ENCODE measurements at regions not wholly inside any gene's neighbourhood (a gene's known extent, or its start where the extent isn't known, plus 50 kb on each side); places are given as distances from the start of the nearest gene placed in this dataset.

DNA sequence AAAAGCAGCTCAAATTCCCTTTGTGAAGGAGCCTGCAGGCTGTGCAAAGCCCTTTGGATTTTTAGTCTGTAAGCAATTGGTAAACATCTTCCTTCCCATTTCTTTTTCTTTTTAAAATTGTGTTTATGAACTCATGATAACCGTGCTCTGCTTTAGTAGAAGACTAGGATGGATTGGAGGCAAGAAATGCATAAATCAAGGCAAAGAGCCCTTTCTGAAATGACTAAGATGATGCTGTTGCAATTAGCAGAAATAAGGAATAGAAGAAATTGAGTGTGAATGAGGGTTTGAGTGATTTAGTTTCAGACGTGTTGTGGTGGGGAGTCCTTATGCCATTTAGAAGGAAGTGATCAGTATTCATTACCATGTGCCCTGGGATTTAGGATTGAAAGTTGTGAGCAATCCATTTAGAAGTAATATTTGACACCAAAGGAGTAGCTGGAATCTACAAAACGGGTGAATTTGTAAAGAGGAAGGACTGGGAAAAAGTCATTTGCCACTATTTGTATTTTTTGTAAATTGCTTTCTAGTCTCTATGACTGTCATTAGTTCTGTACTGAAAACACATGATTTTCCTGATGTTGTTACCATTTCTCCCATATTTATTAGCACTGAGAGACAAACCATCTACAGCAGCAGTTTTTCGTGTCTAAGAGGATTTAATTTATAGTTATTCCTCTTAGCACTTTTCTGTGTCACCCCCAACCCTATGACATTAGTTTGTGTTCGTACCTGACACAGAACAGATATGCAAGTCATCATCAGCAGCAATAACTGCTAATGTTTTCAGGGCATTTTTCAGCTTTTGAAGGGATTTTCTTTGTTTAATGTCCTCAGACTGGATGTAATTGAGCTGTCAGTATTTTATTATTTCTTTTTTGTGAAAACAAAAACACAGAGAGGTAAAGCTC is 265.0 kb downstream of the UTRN start:
- Histone ChIP-seq H3K4me3 (ENCODE audit: low read length in 2 of 2) (no peak overlapping the region), H3K4me1 (ENCODE audit: control insufficient read depth in 2 of 2, insufficient read depth in 2 of 2, low read length in 2 of 2) (no peaks in the 10 kb centered on the region), H3K36me3 (ENCODE audit: control insufficient read depth in 2 of 2, insufficient read depth in 2 of 2, low read length in 1 of 2) (peaks cover 3 to 39% of the 10 kb centered on the region in 2 donors), H3K27ac (ENCODE audit: low read depth in 1 of 2, low read length in 1 of 2) (no peak overlapping the region), H3K27me3 (ENCODE audit: control insufficient read depth in 2 of 2, insufficient read depth in 1 of 2, low read length in 1 of 2) (no peaks in the 10 kb centered on the region), H3K9me3 (ENCODE audit: control insufficient read depth in 2 of 2, insufficient read depth in 1 of 2, low read length in 1 of 2) (no peaks in the 10 kb centered on the region)
- WGBS = 98% methylated on average over 5 of the region's 5 CpGs
- DNase-seq (ENCODE audit: low read depth in 6 of 9, low spot score in 9 of 9) = no peak

DNA sequence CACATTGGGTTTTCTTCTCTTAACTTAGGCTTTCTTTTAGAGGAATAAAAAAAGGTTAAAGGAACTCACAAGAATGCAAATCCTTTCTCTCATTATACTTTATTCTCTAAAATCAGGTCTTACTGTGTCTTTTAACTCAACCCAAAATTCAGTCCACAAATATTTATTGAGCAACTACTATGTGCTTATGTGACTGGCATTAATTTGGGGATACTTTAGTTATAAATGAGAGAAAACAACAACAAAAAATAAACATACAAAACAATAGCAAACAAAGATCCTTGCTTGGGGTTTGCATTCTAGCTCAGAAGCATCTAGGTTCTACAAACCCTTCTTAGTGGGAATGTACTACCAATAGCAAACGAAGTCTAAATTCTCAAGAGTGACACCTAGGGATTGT is 266.2 kb downstream of the UTRN start:
- no peak overlapping the region for H3K27ac ChIP-seq (ENCODE audit: low read depth in 1 of 2, low read length in 1 of 2)
- H3K9me3 ChIP-seq (ENCODE audit: control insufficient read depth in 2 of 2, insufficient read depth in 1 of 2, low read length in 1 of 2) = no peaks in the 10 kb centered on the region
- H3K4me1 ChIP-seq (ENCODE audit: control insufficient read depth in 2 of 2, insufficient read depth in 2 of 2, low read length in 2 of 2) = no peaks in the 10 kb centered on the region
- peaks cover 3 to 37% of the 10 kb centered on the region in 2 donors for H3K36me3 ChIP-seq (ENCODE audit: control insufficient read depth in 2 of 2, insufficient read depth in 2 of 2, low read length in 1 of 2)
- no peak overlapping the region for H3K4me3 ChIP-seq (ENCODE audit: low read length in 2 of 2)
- no peak for DNase-seq (ENCODE audit: low read depth in 6 of 9, low spot score in 9 of 9)
- 97% methylated on average over 1 of the region's 1 CpG for WGBS
- no peaks in the 10 kb centered on the region for H3K27me3 ChIP-seq (ENCODE audit: control insufficient read depth in 2 of 2, insufficient read depth in 1 of 2, low read length in 1 of 2)

DNA sequence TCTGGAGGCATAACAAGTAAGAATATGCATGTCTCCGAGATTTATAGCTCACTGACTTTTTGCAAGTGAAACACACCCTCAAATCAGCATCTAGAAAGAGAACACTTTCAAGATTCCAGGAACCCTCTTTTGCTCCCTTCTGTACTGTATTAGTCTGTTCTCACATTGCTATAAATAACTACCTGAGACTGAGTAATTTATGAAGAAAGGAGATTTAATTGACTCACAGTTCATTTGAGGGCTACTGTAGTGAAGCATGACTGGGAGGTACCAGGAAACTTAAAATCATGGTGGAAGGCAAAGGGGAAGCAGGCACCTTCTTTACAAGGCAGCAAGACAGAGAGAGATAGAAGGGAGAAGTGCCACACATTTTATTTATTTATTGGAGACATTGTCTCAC is 269.9 kb downstream of the UTRN start:
- WGBS = 97% methylated on average over 1 of the region's 1 CpG
- H3K27ac ChIP-seq (ENCODE audit: low read depth in 1 of 2, low read length in 1 of 2) = no peak overlapping the region
- H3K27me3 ChIP-seq (ENCODE audit: control insufficient read depth in 2 of 2, insufficient read depth in 1 of 2, low read length in 1 of 2) = no peaks in the 10 kb centered on the region
- DNase-seq (ENCODE audit: low read depth in 6 of 9, low spot score in 9 of 9) = no peak
- no peak overlapping the region for H3K4me3 ChIP-seq (ENCODE audit: low read length in 2 of 2)
- peaks cover 10 to 35% of the 10 kb centered on the region in 2 donors for H3K36me3 ChIP-seq (ENCODE audit: control insufficient read depth in 2 of 2, insufficient read depth in 2 of 2, low read length in 1 of 2)
- no peaks in the 10 kb centered on the region for H3K9me3 ChIP-seq (ENCODE audit: control insufficient read depth in 2 of 2, insufficient read depth in 1 of 2, low read length in 1 of 2)
- no peaks in the 10 kb centered on the region for H3K4me1 ChIP-seq (ENCODE audit: control insufficient read depth in 2 of 2, insufficient read depth in 2 of 2, low read length in 2 of 2)

DNA sequence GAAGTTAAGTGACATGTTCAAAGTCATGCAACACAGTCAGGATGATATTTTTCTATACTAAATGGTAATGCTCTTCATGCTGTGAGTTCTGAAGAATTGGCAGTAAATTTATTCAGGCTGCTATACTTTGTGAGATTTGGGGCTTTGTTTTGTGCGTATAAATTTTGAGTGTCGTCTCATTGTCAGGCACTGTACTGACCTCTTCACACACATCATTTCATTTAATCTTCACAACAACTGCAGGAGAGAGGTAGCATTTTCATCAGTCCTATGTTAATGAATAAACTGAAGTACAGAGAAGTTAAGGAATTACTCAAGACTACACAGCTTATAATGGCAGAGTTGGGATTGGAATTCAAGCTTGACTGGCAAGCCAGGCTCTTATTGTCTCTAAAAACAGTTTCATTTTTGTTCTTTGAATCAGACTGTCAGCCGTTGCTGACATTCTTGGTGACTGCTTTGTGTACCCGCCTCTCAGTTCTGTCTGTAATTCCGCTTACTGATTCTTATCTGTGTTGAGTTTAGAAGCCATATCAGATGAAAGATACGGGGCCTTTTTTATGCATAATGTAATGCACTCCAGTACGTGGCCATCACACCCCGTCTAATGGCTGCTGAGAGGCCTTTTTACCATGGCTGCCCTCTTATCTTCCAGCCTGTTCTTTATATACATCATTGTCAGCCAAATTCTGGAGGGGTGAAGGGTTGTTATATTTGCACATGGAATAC is 274.9 kb downstream of the UTRN start:
- Histone ChIP-seq H3K9me3 (ENCODE audit: control insufficient read depth in 2 of 2, insufficient read depth in 1 of 2, low read length in 1 of 2) (no peaks in the 10 kb centered on the region), H3K36me3 (ENCODE audit: control insufficient read depth in 2 of 2, insufficient read depth in 2 of 2, low read length in 1 of 2) (peaks cover 7 to 19% of the 10 kb centered on the region in 2 donors), H3K4me1 (ENCODE audit: control insufficient read depth in 2 of 2, insufficient read depth in 2 of 2, low read length in 2 of 2) (peaks cover 0 to 3% of the 10 kb centered on the region in 2 donors), H3K4me3 (ENCODE audit: low read length in 2 of 2) (peak overlapping the region; percentile 2 to 29), H3K27me3 (ENCODE audit: control insufficient read depth in 2 of 2, insufficient read depth in 1 of 2, low read length in 1 of 2) (no peaks in the 10 kb centered on the region), H3K27ac (ENCODE audit: low read depth in 1 of 2, low read length in 1 of 2) (peak overlapping the region; percentile 80 to 94)
- DNase-seq (ENCODE audit: low read depth in 6 of 9, low spot score in 9 of 9) = peak; percentile 52 to 90 (median 71)
- WGBS = 22% methylated on average over 8 of the region's 8 CpGs

DNA sequence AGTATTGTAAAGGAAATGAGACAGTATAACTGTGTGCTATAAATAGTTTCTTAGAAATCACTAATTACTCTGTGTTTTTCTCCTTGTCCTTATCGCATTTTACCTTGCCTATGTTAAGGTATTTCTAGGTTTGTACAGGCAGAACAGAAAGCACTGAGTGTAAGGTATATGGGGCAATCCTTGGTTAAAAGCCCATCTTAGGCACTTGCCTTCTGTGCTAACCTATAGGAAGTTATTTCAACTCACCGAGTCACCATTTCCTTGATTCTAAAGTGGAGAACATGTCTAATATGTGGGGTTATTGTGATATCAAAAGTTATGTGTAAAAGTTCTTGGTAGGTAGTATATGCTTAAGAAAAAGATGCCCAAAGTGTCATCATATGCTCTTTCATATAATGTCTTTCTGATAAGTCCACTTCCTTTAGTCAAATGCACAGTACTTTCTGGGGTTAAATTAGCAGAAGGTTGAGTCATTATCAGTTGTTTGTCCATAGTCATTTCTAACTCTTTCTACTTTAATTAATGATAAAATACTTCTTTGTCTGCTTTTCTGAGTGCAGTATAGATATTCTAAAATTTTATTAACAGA is 276.4 kb downstream of the UTRN start:
- Histone ChIP-seq H3K36me3 (ENCODE audit: control insufficient read depth in 2 of 2, insufficient read depth in 2 of 2, low read length in 1 of 2) (peaks cover 5 to 17% of the 10 kb centered on the region in 2 donors), H3K9me3 (ENCODE audit: control insufficient read depth in 2 of 2, insufficient read depth in 1 of 2, low read length in 1 of 2) (no peaks in the 10 kb centered on the region), H3K27me3 (ENCODE audit: control insufficient read depth in 2 of 2, insufficient read depth in 1 of 2, low read length in 1 of 2) (no peaks in the 10 kb centered on the region), H3K27ac (ENCODE audit: low read depth in 1 of 2, low read length in 1 of 2) (peak overlapping the region in 1 of 2 donors; percentile 50), H3K4me1 (ENCODE audit: control insufficient read depth in 2 of 2, insufficient read depth in 2 of 2, low read length in 2 of 2) (peaks cover 0 to 3% of the 10 kb centered on the region in 2 donors), H3K4me3 (ENCODE audit: low read length in 2 of 2) (no peak overlapping the region)
- WGBS = 94% methylated on average over 2 of the region's 2 CpGs
- DNase-seq (ENCODE audit: low read depth in 6 of 9, low spot score in 9 of 9) = peak in 1 of 9 donors; percentile 35

DNA sequence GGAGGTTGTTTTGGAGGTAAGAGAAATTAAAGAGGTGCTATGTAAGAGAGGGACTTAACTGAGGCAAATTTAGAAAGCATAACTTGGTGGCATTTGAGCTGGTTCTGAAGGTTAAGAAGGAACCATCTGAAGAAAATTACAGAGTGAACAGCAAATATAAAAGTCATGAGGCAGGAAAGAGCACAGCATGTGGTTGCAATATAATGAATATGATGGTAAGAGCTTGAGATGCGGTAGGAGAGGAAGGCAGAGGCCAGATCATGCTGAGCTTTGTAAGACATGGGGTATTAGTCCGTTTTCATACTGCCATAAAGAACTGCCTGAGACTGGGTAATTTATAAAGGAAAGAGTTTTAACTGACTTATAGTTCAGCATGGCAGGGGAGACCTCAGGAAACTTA is 279.1 kb downstream of the UTRN start:
- H3K27ac ChIP-seq (ENCODE audit: low read depth in 1 of 2, low read length in 1 of 2) = no peak overlapping the region
- no peak for DNase-seq (ENCODE audit: low read depth in 6 of 9, low spot score in 9 of 9)
- no peaks in the 10 kb centered on the region for H3K9me3 ChIP-seq (ENCODE audit: control insufficient read depth in 2 of 2, insufficient read depth in 1 of 2, low read length in 1 of 2)
- 94% methylated on average over 2 of the region's 2 CpGs for WGBS
- H3K27me3 ChIP-seq (ENCODE audit: control insufficient read depth in 2 of 2, insufficient read depth in 1 of 2, low read length in 1 of 2) = no peaks in the 10 kb centered on the region
- H3K4me3 ChIP-seq (ENCODE audit: low read length in 2 of 2) = no peak overlapping the region
- H3K36me3 ChIP-seq (ENCODE audit: control insufficient read depth in 2 of 2, insufficient read depth in 2 of 2, low read length in 1 of 2) = peaks cover 0 to 12% of the 10 kb centered on the region in 2 donors
- H3K4me1 ChIP-seq (ENCODE audit: control insufficient read depth in 2 of 2, insufficient read depth in 2 of 2, low read length in 2 of 2) = peaks cover 0 to 3% of the 10 kb centered on the region in 2 donors

DNA sequence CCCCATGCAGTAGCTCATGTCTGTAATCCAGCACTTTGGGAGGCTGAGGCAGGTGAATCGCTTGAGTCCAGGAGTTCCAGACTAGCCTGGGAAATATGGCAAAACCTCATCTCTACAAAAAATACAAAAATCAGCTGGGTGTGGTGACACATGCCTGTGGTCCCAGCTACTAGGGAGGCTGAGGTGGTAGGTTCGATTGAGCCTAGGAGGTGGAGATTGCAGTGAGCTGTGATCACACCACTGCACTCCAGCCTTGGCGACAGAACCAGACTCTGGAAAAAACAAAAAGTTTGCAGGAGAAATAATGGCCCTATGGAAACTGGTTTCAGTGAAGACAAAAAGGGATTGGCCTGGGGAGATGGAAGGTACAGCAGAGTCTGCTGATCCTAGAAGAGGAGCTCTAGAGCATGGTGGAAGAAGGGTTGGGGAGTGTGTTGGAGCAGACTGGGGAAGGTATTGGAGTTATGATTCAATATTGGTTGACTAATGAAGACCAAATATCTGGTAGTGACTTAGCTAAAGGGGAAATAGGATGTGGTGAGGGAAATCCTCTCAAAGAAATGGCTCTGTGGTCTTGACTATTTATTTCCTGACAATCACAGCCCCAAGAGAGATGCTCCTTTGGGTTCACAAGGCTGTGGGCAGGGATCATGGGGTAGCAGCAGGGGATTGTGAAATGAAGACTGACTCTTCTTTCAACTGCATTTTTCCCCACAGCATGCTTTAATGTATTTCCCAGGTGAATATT is 281.9 kb downstream of the UTRN start:
- Histone ChIP-seq H3K27me3 (ENCODE audit: control insufficient read depth in 2 of 2, insufficient read depth in 1 of 2, low read length in 1 of 2) (no peaks in the 10 kb centered on the region), H3K9me3 (ENCODE audit: control insufficient read depth in 2 of 2, insufficient read depth in 1 of 2, low read length in 1 of 2) (no peaks in the 10 kb centered on the region), H3K27ac (ENCODE audit: low read depth in 1 of 2, low read length in 1 of 2) (no peak overlapping the region), H3K36me3 (ENCODE audit: control insufficient read depth in 2 of 2, insufficient read depth in 2 of 2, low read length in 1 of 2) (peaks cover 3 to 12% of the 10 kb centered on the region in 2 donors), H3K4me1 (ENCODE audit: control insufficient read depth in 2 of 2, insufficient read depth in 2 of 2, low read length in 2 of 2) (no peaks in the 10 kb centered on the region), H3K4me3 (ENCODE audit: low read length in 2 of 2) (no peak overlapping the region)
- DNase-seq (ENCODE audit: low read depth in 6 of 9, low spot score in 9 of 9) = no peak
- 95% methylated on average over 3 of the region's 3 CpGs for WGBS

DNA sequence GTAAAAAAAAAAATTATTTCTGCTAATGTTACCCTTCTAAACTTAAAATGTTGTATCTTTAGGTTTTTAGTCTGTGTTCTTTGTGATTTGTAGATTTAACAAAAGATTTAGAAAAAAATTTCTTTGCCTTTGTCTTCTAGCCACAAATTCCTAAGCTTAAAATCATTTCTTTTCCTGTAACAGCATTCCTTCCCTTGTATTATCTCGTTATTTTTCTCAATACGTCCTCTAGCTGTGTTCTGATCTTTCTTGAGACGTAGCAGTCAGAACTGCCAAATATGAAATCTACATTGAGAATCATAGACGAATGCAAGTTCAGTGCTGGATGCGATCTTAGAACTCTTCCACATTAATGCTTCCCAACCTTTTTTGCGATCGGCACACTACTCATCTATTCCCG is 283.1 kb downstream of the UTRN start:
- no peak overlapping the region for H3K27ac ChIP-seq (ENCODE audit: low read depth in 1 of 2, low read length in 1 of 2)

More for the DNA sequence above, 283.1 kb downstream of the UTRN start:
- H3K9me3 ChIP-seq (ENCODE audit: control insufficient read depth in 2 of 2, insufficient read depth in 1 of 2, low read length in 1 of 2) = no peaks in the 10 kb centered on the region
- peaks cover 4 to 8% of the 10 kb centered on the region in 2 donors for H3K36me3 ChIP-seq (ENCODE audit: control insufficient read depth in 2 of 2, insufficient read depth in 2 of 2, low read length in 1 of 2)
- WGBS = 97% methylated on average over 8 of the region's 8 CpGs
- H3K4me3 ChIP-seq (ENCODE audit: low read length in 2 of 2) = no peak overlapping the region
- H3K27me3 ChIP-seq (ENCODE audit: control insufficient read depth in 2 of 2, insufficient read depth in 1 of 2, low read length in 1 of 2) = no peaks in the 10 kb centered on the region
- H3K4me1 ChIP-seq (ENCODE audit: control insufficient read depth in 2 of 2, insufficient read depth in 2 of 2, low read length in 2 of 2) = no peaks in the 10 kb centered on the region
- no peak for DNase-seq (ENCODE audit: low read depth in 6 of 9, low spot score in 9 of 9)
